ENCODE measurements at regions not wholly inside any gene's neighbourhood (a gene's known extent, or its start where the extent isn't known, plus 50 kb on each side); places are given as distances from the start of the nearest gene placed in this dataset.
"Not testable (repeated sequence)": the region's sequence is repeated elsewhere in the genome, so short reads cannot be mapped to it uniquely, and the experiment has no call there.

DNA sequence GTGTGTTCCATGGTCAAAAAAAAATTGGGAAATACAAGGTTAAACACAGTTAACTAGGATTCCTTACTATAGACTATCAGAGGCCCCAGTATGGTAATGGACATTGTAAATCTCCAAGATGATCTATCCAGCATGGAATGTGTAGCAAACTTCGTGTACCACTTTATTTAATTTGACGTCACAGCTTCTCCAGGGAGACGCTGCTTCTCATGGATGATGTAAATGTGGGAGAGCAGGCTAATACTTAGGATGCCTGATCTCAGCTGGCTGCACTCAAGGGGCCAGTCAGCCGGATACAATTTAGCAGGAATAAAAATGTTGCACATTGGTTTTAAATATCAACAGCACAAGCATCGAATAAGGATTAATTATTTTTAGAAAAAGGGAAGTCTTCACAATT lies 111.7 kb upstream of the HPF1 start:
- H3K4me3 ChIP-seq = no peak overlapping the region
- in situ Hi-C loops (cut with MboI; ENCODE audit: low pct_unique_long_range_greater_than_20kb in 2 of 9, low sequenced_read_pairs in 9 of 9, unreplicated experiment in 9 of 9) = no loop called here
- H3K4me1 ChIP-seq (replicated peaks in 1 of 2) = peaks cover 0 to 8% of the 10 kb centered on the region in 2 donors
- 0 to 83% (median 48%) methylated on average over 1 to 5 of the region's 5 CpGs; no CpG with 5 or more reads in 2 of the 10 experiments for WGBS, 10 experiments
- peak in 3 of 8 experiments; percentile 62 to 72 (median 64) for ATAC-seq (replicated peaks in 6 of 8)
- no peak overlapping the region for H3K27ac ChIP-seq

DNA sequence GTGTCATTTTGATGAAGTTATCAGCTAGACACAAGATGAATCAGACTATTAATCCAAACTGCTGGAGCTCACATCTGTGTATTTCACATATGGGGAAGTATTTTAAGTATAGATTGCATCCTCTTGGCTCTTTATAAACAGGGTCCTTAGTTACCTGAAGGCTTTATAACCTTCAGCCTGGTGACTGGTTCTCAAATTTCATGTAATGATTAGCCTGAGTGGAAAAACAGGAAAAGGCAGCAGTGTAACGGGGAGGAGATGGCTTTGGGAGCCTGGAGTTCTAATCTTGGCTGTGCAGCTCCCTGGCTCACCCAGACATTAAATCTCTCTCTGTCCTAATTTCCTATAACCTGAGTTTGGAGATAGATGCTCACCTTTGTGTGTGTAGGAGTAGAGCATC lies 103.8 kb upstream of the HPF1 start:
- WGBS, 10 experiments = 0 to 20% (median 0%) methylated on average over 1 of the region's 1 CpG; no CpG with 5 or more reads in 7 of the 10 experiments
- Histone ChIP-seq H3K4me3 (no peak overlapping the region), H3K4me1 (replicated peaks in 1 of 2) (no peaks in the 10 kb centered on the region), H3K27ac (no peak overlapping the region)
- ATAC-seq (replicated peaks in 6 of 8) = no peak
- in situ Hi-C loops (cut with MboI; ENCODE audit: low pct_unique_long_range_greater_than_20kb in 2 of 9, low sequenced_read_pairs in 9 of 9, unreplicated experiment in 9 of 9) = no loop called here

- WGBS, 10 experiments = 8 to 100% (median 94%) methylated on average over 2 to 8 of the region's 14 CpGs; no CpG with 5 or more reads in 3 of the 10 experiments
- in situ Hi-C loops (cut with MboI; ENCODE audit: low pct_unique_long_range_greater_than_20kb in 2 of 9, low sequenced_read_pairs in 9 of 9, unreplicated experiment in 9 of 9) = no loop called here
- Histone ChIP-seq H3K4me3 (no peak overlapping the region), H3K4me1 (replicated peaks in 1 of 2) (no peaks in the 10 kb centered on the region), H3K27ac (no peak overlapping the region)
- no peak for ATAC-seq (replicated peaks in 6 of 8)
These were observed 101.8 kb upstream of the HPF1 start for GRCh38 chr4:169859366-169860216.

DNA sequence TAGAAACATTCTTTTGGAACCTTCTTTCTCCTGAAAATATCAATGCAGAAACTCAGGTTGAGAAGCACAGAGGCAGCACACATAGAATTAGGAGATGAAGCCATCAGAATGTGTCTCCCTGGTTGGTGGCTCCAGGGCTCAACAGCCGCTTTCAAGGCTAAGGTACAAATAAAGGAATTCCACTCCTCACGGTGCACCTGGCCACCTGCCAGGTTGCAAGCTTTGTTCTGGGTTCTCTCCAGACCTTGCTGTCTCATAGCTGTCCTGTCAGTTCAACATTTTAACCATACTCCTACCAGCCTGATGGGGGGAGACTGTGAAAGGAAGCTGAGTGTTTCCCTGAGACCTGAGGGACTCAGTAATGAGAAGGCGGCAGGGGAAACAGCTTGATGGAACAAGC lies 96.3 kb upstream of the HPF1 start:
- in situ Hi-C loops (cut with MboI; ENCODE audit: low pct_unique_long_range_greater_than_20kb in 2 of 9, low sequenced_read_pairs in 9 of 9, unreplicated experiment in 9 of 9) = no loop called here
- no peak for ATAC-seq (replicated peaks in 6 of 8)
- no peak overlapping the region for H3K4me3 ChIP-seq
- peaks cover 0 to 2% of the 10 kb centered on the region in 2 donors for H3K4me1 ChIP-seq (replicated peaks in 1 of 2)
- H3K27ac ChIP-seq = no peak overlapping the region
- 0 to 100% (median 60%) methylated on average over 1 to 2 of the region's 3 CpGs; no CpG with 5 or more reads in 3 of the 10 experiments for WGBS, 10 experiments

- ATAC-seq (replicated peaks in 6 of 8) = no peak
- in situ Hi-C loops (cut with MboI; ENCODE audit: low pct_unique_long_range_greater_than_20kb in 2 of 9, low sequenced_read_pairs in 9 of 9, unreplicated experiment in 9 of 9) = no loop called here
- no peak overlapping the region for H3K4me3 ChIP-seq
- peaks cover 0 to 2% of the 10 kb centered on the region in 2 donors for H3K4me1 ChIP-seq (replicated peaks in 1 of 2)
- H3K27ac ChIP-seq = no peak overlapping the region
These were observed 94.7 kb upstream of the HPF1 start for GRCh38 chr4:169852481-169852880.

DNA sequence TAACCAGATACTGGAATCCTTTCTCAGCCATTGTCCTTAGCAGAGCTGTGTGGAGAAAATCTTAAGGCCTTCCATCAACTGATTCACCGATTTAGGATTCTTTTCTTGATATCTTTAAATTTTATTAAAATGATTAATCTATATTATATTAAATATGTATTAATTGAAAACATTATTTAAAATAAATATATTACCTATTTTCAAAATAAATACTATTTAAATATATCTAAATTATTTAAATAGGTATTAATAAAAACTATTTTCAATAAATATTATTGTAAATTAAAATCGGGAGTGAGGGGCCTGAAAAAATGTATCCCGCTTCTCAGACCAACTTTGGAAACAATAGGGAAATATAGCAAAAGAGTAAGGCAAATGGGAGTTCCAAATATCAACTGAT lies 94.0 kb upstream of the HPF1 start:
- H3K27ac ChIP-seq = no peak overlapping the region
- in situ Hi-C loops (cut with MboI; ENCODE audit: low pct_unique_long_range_greater_than_20kb in 2 of 9, low sequenced_read_pairs in 9 of 9, unreplicated experiment in 9 of 9) = no loop called here
- 40 to 98% (median 83%) methylated on average over 2 to 3 of the region's 3 CpGs; no CpG with 5 or more reads in 1 of the 10 experiments for WGBS, 10 experiments
- peaks cover 0 to 2% of the 10 kb centered on the region in 2 donors for H3K4me1 ChIP-seq (replicated peaks in 1 of 2)
- no peak overlapping the region for H3K4me3 ChIP-seq
- ATAC-seq (replicated peaks in 6 of 8) = no peak

DNA sequence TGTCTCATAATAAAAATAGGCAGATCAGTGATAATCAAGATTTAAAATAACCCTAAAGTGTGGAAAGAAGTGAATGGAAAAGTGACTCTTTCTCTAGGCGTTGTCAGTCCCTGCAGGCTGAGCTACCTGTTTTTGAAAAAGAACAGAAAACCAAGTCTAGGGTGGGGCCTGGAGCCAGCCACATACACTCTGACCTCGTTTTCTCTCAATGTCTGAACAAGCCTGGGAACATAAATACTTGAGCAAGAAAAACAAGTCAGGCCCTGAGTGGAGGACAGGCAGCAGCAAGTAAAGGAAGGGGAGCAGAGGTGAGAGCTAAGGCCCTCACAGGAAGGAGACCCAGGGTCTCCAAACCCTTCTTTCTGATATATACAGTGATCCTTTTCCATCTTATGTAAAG lies 91.7 kb upstream of the HPF1 start:
- no peak for ATAC-seq (replicated peaks in 6 of 8)
- in situ Hi-C loops (cut with MboI; ENCODE audit: low pct_unique_long_range_greater_than_20kb in 2 of 9, low sequenced_read_pairs in 9 of 9, unreplicated experiment in 9 of 9) = no loop called here
- peaks cover 0 to 2% of the 10 kb centered on the region in 2 donors for H3K4me1 ChIP-seq (replicated peaks in 1 of 2)
- H3K27ac ChIP-seq = no peak overlapping the region
- no peak overlapping the region for H3K4me3 ChIP-seq
- 0 to 100% (median 40%) methylated on average over 1 to 2 of the region's 2 CpGs; no CpG with 5 or more reads in 1 of the 10 experiments for WGBS, 10 experiments

DNA sequence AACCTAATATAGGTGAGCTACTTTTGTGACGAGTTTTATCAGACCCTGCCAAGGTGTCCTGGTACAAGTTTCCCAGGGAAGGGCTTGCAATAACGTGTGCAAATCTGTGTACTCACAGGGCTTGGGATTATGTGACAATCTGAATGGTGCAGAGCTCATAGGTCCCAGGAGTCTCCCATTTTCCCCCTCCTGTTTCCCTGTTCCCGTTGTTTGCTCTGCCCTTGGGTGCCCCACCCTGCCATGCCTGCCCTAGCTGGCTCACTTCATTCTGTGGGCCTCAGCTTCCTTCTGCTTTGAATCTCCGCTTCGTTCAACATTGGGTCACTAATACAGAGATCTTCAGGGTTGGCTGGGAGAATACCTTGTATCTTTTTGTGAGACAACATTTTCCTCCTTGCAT lies 90.3 kb upstream of the HPF1 start:
- WGBS, 10 experiments = 0 to 100% (median 71%) methylated on average over 1 to 5 of the region's 5 CpGs; no CpG with 5 or more reads in 5 of the 10 experiments

DNA sequence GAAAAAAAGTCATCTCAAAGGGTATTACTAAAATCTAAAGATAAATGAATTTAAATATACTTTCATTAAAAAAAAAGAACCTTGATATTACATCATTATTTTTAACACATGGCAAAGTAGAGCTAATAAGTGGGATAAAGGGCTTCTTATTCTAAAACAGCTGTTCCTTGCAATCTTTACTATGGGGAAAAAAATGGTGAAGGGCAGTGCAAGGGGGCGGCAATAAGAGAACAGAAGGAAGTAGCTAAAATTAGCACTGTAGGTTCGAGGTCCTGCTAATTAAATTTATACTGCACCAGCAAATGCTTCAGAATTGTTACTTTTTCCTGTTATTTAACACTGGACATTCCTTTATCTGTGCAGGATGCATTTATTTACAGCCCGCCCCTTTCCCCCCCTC lies 89.4 kb upstream of the HPF1 start:
- ATAC-seq (replicated peaks in 6 of 8) = no peak
- in situ Hi-C loops (cut with MboI; ENCODE audit: low pct_unique_long_range_greater_than_20kb in 2 of 9, low sequenced_read_pairs in 9 of 9, unreplicated experiment in 9 of 9) = no loop called here
- peaks cover 0 to 2% of the 10 kb centered on the region in 2 donors for H3K4me1 ChIP-seq (replicated peaks in 1 of 2)

More for the DNA sequence above, 90.3 kb upstream of the HPF1 start:
- in situ Hi-C loops (cut with MboI; ENCODE audit: low pct_unique_long_range_greater_than_20kb in 2 of 9, low sequenced_read_pairs in 9 of 9, unreplicated experiment in 9 of 9) = no loop called here
- H3K4me1 ChIP-seq (replicated peaks in 1 of 2) = peaks cover 0 to 2% of the 10 kb centered on the region in 2 donors
- ATAC-seq (replicated peaks in 6 of 8) = no peak
- no peak overlapping the region for H3K27ac ChIP-seq
- H3K4me3 ChIP-seq = no peak overlapping the region

DNA sequence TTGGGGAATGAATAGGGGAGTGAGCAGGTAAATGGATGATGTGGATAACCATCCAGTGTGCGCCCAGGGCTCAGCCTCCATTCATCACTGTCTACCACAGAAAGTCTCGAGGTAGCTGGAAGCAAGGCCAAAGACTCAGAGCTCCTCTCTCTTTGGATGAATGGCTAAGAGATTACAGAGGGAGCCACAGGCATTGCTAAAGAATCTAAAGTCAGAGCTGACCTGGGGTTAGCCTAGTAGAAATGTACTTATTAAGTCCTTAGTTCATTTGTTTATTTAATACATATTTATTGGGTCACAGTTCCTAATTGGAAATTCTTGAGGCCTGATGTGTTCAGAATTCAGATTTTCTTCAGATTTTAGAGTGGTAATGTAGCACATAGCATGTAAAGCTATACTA lies 88.7 kb upstream of the HPF1 start:
- 10 to 80% (median 70%) methylated on average over 1 to 2 of the region's 2 CpGs; no CpG with 5 or more reads in 3 of the 10 experiments for WGBS, 10 experiments
- in situ Hi-C loops (cut with MboI; ENCODE audit: low pct_unique_long_range_greater_than_20kb in 2 of 9, low sequenced_read_pairs in 9 of 9, unreplicated experiment in 9 of 9) = no loop called here
- peak in 1 of 8 experiments; percentile 25 for ATAC-seq (replicated peaks in 6 of 8)
- Histone ChIP-seq H3K27ac (no peak overlapping the region), H3K4me3 (no peak overlapping the region), H3K4me1 (replicated peaks in 1 of 2) (peaks cover 0 to 2% of the 10 kb centered on the region in 2 donors)

More for the DNA sequence above, 89.4 kb upstream of the HPF1 start:
- H3K27ac ChIP-seq = no peak overlapping the region
- 0 to 83% (median 24%) methylated on average over 1 to 3 of the region's 3 CpGs; no CpG with 5 or more reads in 3 of the 10 experiments for WGBS, 10 experiments
- no peak overlapping the region for H3K4me3 ChIP-seq

GRCh38 chr4:169841776-169842175 lies 84.0 kb upstream of the HPF1 start:
- 0 to 100% (median 67%) methylated on average over 1 of the region's 3 CpGs; no CpG with 5 or more reads in 7 of the 10 experiments for WGBS, 10 experiments
- Histone ChIP-seq H3K4me3 (no peak overlapping the region), H3K27ac (no peak overlapping the region), H3K4me1 (replicated peaks in 1 of 2) (no peaks in the 10 kb centered on the region)
- in situ Hi-C loops (cut with MboI; ENCODE audit: low pct_unique_long_range_greater_than_20kb in 2 of 9, low sequenced_read_pairs in 9 of 9, unreplicated experiment in 9 of 9) = no loop called here
- ATAC-seq (replicated peaks in 6 of 8) = no peak

DNA sequence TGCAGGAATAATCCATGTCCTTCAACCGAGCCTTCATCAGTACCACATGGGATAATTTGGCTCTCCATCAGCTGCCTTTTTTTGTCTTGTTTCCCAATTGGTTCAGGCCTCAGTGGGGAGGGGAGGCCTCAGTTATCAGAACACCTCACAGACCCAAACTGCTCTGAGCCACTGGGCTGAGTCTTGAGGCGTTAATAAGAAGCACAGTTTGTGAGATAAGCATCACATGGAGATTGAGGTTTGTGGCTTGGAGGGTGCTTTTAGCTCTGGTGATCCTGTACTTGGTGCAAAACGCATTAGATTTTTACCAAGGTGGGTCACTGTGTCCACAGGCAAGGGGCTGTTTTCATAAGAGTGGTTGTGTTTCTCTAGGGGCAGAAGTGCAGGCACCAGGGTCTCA lies 82.8 kb upstream of the HPF1 start:
- no peaks in the 10 kb centered on the region for H3K4me1 ChIP-seq (replicated peaks in 1 of 2)
- no peak overlapping the region for H3K4me3 ChIP-seq
- in situ Hi-C loops (cut with MboI; ENCODE audit: low pct_unique_long_range_greater_than_20kb in 2 of 9, low sequenced_read_pairs in 9 of 9, unreplicated experiment in 9 of 9) = no loop called here
- no peak for ATAC-seq (replicated peaks in 6 of 8)
- WGBS, 10 experiments = 0 to 83% (median 71%) methylated on average over 1 to 3 of the region's 3 CpGs; no CpG with 5 or more reads in 6 of the 10 experiments
- no peak overlapping the region for H3K27ac ChIP-seq

DNA sequence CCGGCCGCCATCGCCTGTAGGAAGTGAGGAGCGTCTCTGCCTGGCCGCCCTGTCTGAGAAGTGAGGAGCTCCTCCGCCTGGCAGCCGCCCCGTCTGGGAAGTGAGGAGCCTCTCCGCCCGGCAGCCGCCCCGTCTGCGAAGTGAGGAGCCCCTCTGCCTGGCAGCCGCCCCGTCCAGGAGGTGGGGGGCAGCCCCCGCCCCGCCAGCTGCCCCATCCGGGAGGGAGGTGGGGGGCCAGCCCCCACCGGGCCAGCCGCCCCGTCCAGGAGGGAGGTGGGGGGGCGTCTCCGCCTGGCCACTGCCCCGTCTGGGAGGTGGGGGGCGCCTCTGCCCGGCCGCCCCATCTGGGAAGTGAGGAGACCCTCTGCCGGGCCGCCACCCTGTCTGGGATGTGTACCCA lies 70.6 kb upstream of the HPF1 start:
- ATAC-seq (replicated peaks in 6 of 8); H3K27ac ChIP-seq; H3K4me3 ChIP-seq; H3K4me1 ChIP-seq (replicated peaks in 1 of 2); in situ Hi-C loops (cut with MboI; ENCODE audit: low pct_unique_long_range_greater_than_20kb in 2 of 9, low sequenced_read_pairs in 9 of 9, unreplicated experiment in 9 of 9): not testable (repeated sequence)
- no CpG with 5 or more reads among the region's 29 CpGs for WGBS, 10 experiments

Measured in motor neuron (in vitro differentiated cells).